ENCODE measurements at regions not wholly inside any gene's neighbourhood (a gene's known extent, or its start where the extent isn't known, plus 50 kb on each side); places are given as distances from the start of the nearest gene placed in this dataset.

- Histone ChIP-seq H3K27ac (replicated peaks) (no peak overlapping the region), H3K27me3 (ENCODE audit: insufficient read depth, poor library complexity, severe bottlenecking) (no peaks in the 10 kb centered on the region), H3K4me3 (replicated peaks; ENCODE audit: insufficient read depth, low read length) (no peak overlapping the region)
- TF ChIP-seq CTCF (IDR thresholded peaks at IDR 0.05; ENCODE audit: insufficient read depth, low read length) (no peak), SPI1 (IDR thresholded peaks at IDR 0.05; ENCODE audit: borderline replicate concordance, low read depth) (no peak), POLR2AphosphoS5 (IDR thresholded peaks at IDR 0.05; ENCODE audit: low read depth) (no peak), GABPA (IDR thresholded peaks at IDR 0.05; ENCODE audit: low read depth) (no peak), REST (IDR thresholded peaks at IDR 0.05; ENCODE audit: insufficient replicate concordance, low read depth) (no peak)
- DNase-seq (ENCODE audit: low read depth in 1 of 2, low spot score in 1 of 2) = no peak
These were observed 1047.6 kb upstream of the ADGRL4 start for GRCh38 chr1:80054129-80054528.

- Histone ChIP-seq H3K27me3 (ENCODE audit: insufficient read depth, poor library complexity, severe bottlenecking) (no peaks in the 10 kb centered on the region), H3K4me3 (replicated peaks; ENCODE audit: insufficient read depth, low read length) (no peak overlapping the region), H3K27ac (replicated peaks) (no peak overlapping the region)
- TF ChIP-seq SPI1 (IDR thresholded peaks at IDR 0.05; ENCODE audit: borderline replicate concordance, low read depth) = no peak
- no peak for DNase-seq (ENCODE audit: low read depth in 1 of 2, low spot score in 1 of 2)
These were observed 1047.1 kb upstream of the ADGRL4 start for GRCh38 chr1:80053613-80054012.

- Histone ChIP-seq H3K27me3 (ENCODE audit: insufficient read depth, poor library complexity, severe bottlenecking) (no peaks in the 10 kb centered on the region), H3K4me3 (replicated peaks; ENCODE audit: insufficient read depth, low read length) (no peak overlapping the region), H3K27ac (replicated peaks) (no peak overlapping the region)
- no peak for TF ChIP-seq CTCF (IDR thresholded peaks at IDR 0.05; ENCODE audit: insufficient read depth, low read length)
- no peak for TF ChIP-seq POLR2AphosphoS5 (IDR thresholded peaks at IDR 0.05; ENCODE audit: low read depth)
- no peak for TF ChIP-seq REST (IDR thresholded peaks at IDR 0.05; ENCODE audit: insufficient replicate concordance, low read depth)
- TF ChIP-seq GABPA (IDR thresholded peaks at IDR 0.05; ENCODE audit: low read depth) = no peak
- no peak for TF ChIP-seq SPI1 (IDR thresholded peaks at IDR 0.05; ENCODE audit: borderline replicate concordance, low read depth)
- DNase-seq (ENCODE audit: low read depth in 1 of 2, low spot score in 1 of 2) = no peak
These were observed 1044.0 kb upstream of the ADGRL4 start for GRCh38 chr1:80050523-80050922.

- H3K27ac ChIP-seq (replicated peaks) = no peak overlapping the region
- no peak for DNase-seq (ENCODE audit: low read depth in 1 of 2, low spot score in 1 of 2)
- no peak overlapping the region for H3K4me3 ChIP-seq (replicated peaks; ENCODE audit: insufficient read depth, low read length)
- no peak for TF ChIP-seq GABPA (IDR thresholded peaks at IDR 0.05; ENCODE audit: low read depth)
- TF ChIP-seq CTCF (IDR thresholded peaks at IDR 0.05; ENCODE audit: insufficient read depth, low read length) = no peak
- H3K27me3 ChIP-seq (ENCODE audit: insufficient read depth, poor library complexity, severe bottlenecking) = no peaks in the 10 kb centered on the region
These were observed 1043.6 kb upstream of the ADGRL4 start for GRCh38 chr1:80050085-80050484.
